ENCODE measurements at regions not wholly inside any gene's neighbourhood (a gene's known extent, or its start where the extent isn't known, plus 50 kb on each side); places are given as distances from the start of the nearest gene placed in this dataset.
A peak's percentile ranks its signal among the peaks of the same experiment; 100 is the strongest.
"Not testable (repeated sequence)": the region's sequence is repeated elsewhere in the genome, so short reads cannot be mapped to it uniquely, and the experiment has no call there.

GRCh38 chrX:133483771-133484170, 68.5 kb upstream of the GPC4 start:
- not testable (repeated sequence) for H3K36me3 Mint-ChIP-seq (ENCODE audit: low read depth); H3K4me3 Mint-ChIP-seq; H3K27ac Mint-ChIP-seq; DNase-seq
- peaks cover 11% of the 10 kb centered on the region for H3K4me1 Mint-ChIP-seq
- peaks cover 20% of the 10 kb centered on the region for H3K9me3 Mint-ChIP-seq
- peaks cover 11% of the 10 kb centered on the region for H3K27me3 Mint-ChIP-seq (ENCODE audit: low read depth, poor library complexity)

- Mint-ChIP-seq H3K27me3 (ENCODE audit: low read depth, poor library complexity) (peaks cover 8% of the 10 kb centered on the region), H3K27ac (peak overlapping the region; percentile 26), H3K9me3 (peaks cover 22% of the 10 kb centered on the region), H3K4me1 (peaks cover 21% of the 10 kb centered on the region), H3K36me3 (ENCODE audit: low read depth) (no peaks in the 10 kb centered on the region), H3K4me3 (no peak overlapping the region)
- DNase-seq, result no peak
- TF ChIP-seq CTCF (IDR thresholded peaks at IDR 0.05), result no peak
Observed at GRCh38 chrX:133482056-133482952, 67.0 kb upstream of the GPC4 start.

- H3K4me3 Mint-ChIP-seq, result no peak overlapping the region
- H3K27ac Mint-ChIP-seq, result peak overlapping the region; percentile 81
- peaks cover 37% of the 10 kb centered on the region for H3K4me1 Mint-ChIP-seq
- H3K27me3 Mint-ChIP-seq (ENCODE audit: low read depth, poor library complexity), result peaks cover 7% of the 10 kb centered on the region
- H3K9me3 Mint-ChIP-seq, result peaks cover 7% of the 10 kb centered on the region
- no peaks in the 10 kb centered on the region for H3K36me3 Mint-ChIP-seq (ENCODE audit: low read depth)
- no peak for TF ChIP-seq CTCF (IDR thresholded peaks at IDR 0.05)
- DNase-seq, result no peak
Observed at GRCh38 chrX:133477986-133478385, 62.7 kb upstream of the GPC4 start.

- Mint-ChIP-seq H3K27ac (peak overlapping the region; percentile 72), H3K4me1 (peaks cover 28% of the 10 kb centered on the region), H3K9me3 (peaks cover 3% of the 10 kb centered on the region), H3K4me3 (no peak overlapping the region), H3K36me3 (ENCODE audit: low read depth) (no peaks in the 10 kb centered on the region), H3K27me3 (ENCODE audit: low read depth, poor library complexity) (peaks cover 7% of the 10 kb centered on the region)
- TF ChIP-seq CTCF (IDR thresholded peaks at IDR 0.05), result no peak
- no peak for DNase-seq
Observed at GRCh38 chrX:133475953-133476352, 60.7 kb upstream of the GPC4 start.

- TF ChIP-seq CTCF (IDR thresholded peaks at IDR 0.05), result no peak
Observed at GRCh38 chrX:133475521-133475920, 60.2 kb upstream of the GPC4 start.

GRCh38 chrX:133474574-133474973, 59.3 kb upstream of the GPC4 start:
- Mint-ChIP-seq H3K4me1 (peaks cover 28% of the 10 kb centered on the region), H3K36me3 (ENCODE audit: low read depth) (no peaks in the 10 kb centered on the region), H3K27me3 (ENCODE audit: low read depth, poor library complexity) (peaks cover 7% of the 10 kb centered on the region), H3K9me3 (peaks cover 3% of the 10 kb centered on the region), H3K27ac (no peak overlapping the region), H3K4me3 (no peak overlapping the region)
- DNase-seq, result no peak
- TF ChIP-seq CTCF (IDR thresholded peaks at IDR 0.05), result no peak

More at GRCh38 chrX:133475521-133475920, 60.2 kb upstream of the GPC4 start:
- no peak overlapping the region for H3K4me3 Mint-ChIP-seq
- peak overlapping the region; percentile 72 for H3K27ac Mint-ChIP-seq
- H3K27me3 Mint-ChIP-seq (ENCODE audit: low read depth, poor library complexity), result peaks cover 7% of the 10 kb centered on the region
- H3K4me1 Mint-ChIP-seq, result peaks cover 28% of the 10 kb centered on the region
- peaks cover 3% of the 10 kb centered on the region for H3K9me3 Mint-ChIP-seq
- no peak for DNase-seq
- no peaks in the 10 kb centered on the region for H3K36me3 Mint-ChIP-seq (ENCODE audit: low read depth)

Data from nephron progenitor cell (in vitro differentiated cells).